HepG2 (cell line): ENCODE measurements at regions not wholly inside any gene's neighbourhood (a gene's known extent, or its start where the extent isn't known, plus 50 kb on each side); places are given as distances from the start of the nearest gene placed in this dataset.
A peak's percentile ranks its signal among the peaks of the same experiment; 100 is the strongest.

Experiments
- ATAC-seq: fragments of 200-7000 bp; cut with Tn5 transposase; 3 replicates; pipeline ENCODE4 v1.9.1; 2020; ENCODE audit warnings: mild to moderate bottlenecking, moderate library complexity
- BruUV-seq: library from RNA; stranded (reverse); fragments of 400-500 nt; replicated peaks from 2 replicates; lab custom pipeline; 2021; lab: Mats Ljungman, UMichigan
- CTCF ChIA-PET: fragments of 300-600 bp; formaldehyde crosslinking; extraction: SDS; loops from one replicate; lab custom pipeline; 2021; ENCODE audit warnings: low total read pairs, inconsistent platforms, low intra/inter-chr PET ratio; lab: Yijun Ruan, JAX
- POLR2A ChIA-PET: fragments of 350-600 bp; sonication (Branson Sonifier 250); formaldehyde crosslinking; loops from one replicate; lab custom pipeline; 2020; ENCODE audit warnings: antibody characterized with exemption, inconsistent platforms; lab: Yijun Ruan, JAX
- DNase-seq: peaks from one replicate; pipeline ENCODE4 v3.0.0-alpha.2; 2015; ENCODE audit warnings: low spot score
- FAIRE-seq: peaks from 3 replicates; lab custom pipeline; 2011; peaks lifted over from hg19 to GRCh38; lab: Jason Lieb, UNC
- H2AFZ ChIP-seq: one replicate; pipeline ENCODE4 v1.6.1; 2011; ENCODE audit warnings: low read length, inconsistent platforms
- H3K27ac ChIP-seq: fragments of 300-600 bp; 3 replicates; pipeline ENCODE4 v1.8.0; 2011; ENCODE audit warnings: mixed run types, mild to moderate bottlenecking, mixed read lengths, low read length, inconsistent platforms; ENCODE audit not compliant: insufficient read depth; ENCODE audit errors: extremely low read length
- H3K27me3 ChIP-seq, 2 experiments: fragments of 200-600 bp in 1 of 2; 2 replicates in 1 of 2; 3 replicates in 1 of 2; pipeline versions ENCODE4 v1.6.0 to v1.8.0; 2011; ENCODE audit warnings: low read length in 2 of 2, mild to moderate bottlenecking in 2 of 2, moderate library complexity in 2 of 2, inconsistent platforms in 1 of 2; ENCODE audit not compliant: insufficient read depth in 2 of 2, control insufficient read depth in 1 of 2
- H3K36me3 ChIP-seq, 2 experiments: fragments of 200-600 bp in 1 of 2; replicated peaks in 1 of 2; 2 replicates in 1 of 2; 3 replicates in 1 of 2; pipeline versions ENCODE4 v1.5.1 to v1.8.0; 2011; ENCODE audit warnings: low read length in 2 of 2, inconsistent platforms in 1 of 2; ENCODE audit not compliant: insufficient read depth in 2 of 2, control insufficient read depth in 1 of 2
- H3K4me1 ChIP-seq: 2 replicates; pipeline ENCODE4 v1.5.1; 2012; ENCODE audit warnings: low read length, inconsistent platforms; ENCODE audit not compliant: insufficient read depth
- H3K4me2 ChIP-seq: 2 replicates; pipeline ENCODE4 v1.6.0; 2011; ENCODE audit warnings: low read depth, low read length, inconsistent platforms
- H3K4me3 ChIP-seq, 3 experiments: fragments of 200-600 bp in 1 of 3; sonication (generic), shearing (Covaris generic) in 1 of 3; replicated peaks in 1 of 3; 2 replicates each; pipeline ENCODE4 v1.5.1; 2011 to 2016; ENCODE audit warnings: low read length in 3 of 3, inconsistent platforms in 2 of 3, low read depth in 2 of 3, mild to moderate bottlenecking in 2 of 3, control low read depth in 1 of 3, mixed read lengths in 1 of 3; ENCODE audit not compliant: insufficient read depth in 1 of 3
- H3K79me2 ChIP-seq: one replicate; pipeline ENCODE4 v1.6.1; 2011; ENCODE audit warnings: low read length, inconsistent platforms; ENCODE audit not compliant: insufficient read depth
- H3K9ac ChIP-seq: 2 replicates; pipeline ENCODE4 v1.6.0; 2011; ENCODE audit warnings: mild to moderate bottlenecking, low read depth, low read length, inconsistent platforms; ENCODE audit not compliant: insufficient read depth
- H3K9me3 ChIP-seq: 2 replicates; pipeline ENCODE4 v1.5.1; 2012; ENCODE audit warnings: mild to moderate bottlenecking, low read length
- H4K20me1 ChIP-seq: 2 replicates; pipeline ENCODE4 v1.6.0; 2011; ENCODE audit warnings: inconsistent platforms, mild to moderate bottlenecking, low read length, moderate library complexity; ENCODE audit not compliant: insufficient read depth
- FOXK2 ChIP-seq: fragments of 450-650 bp; IDR thresholded peaks from 2 replicates; pipeline ENCODE4 v1.6.1; 2016
- HHEX ChIP-seq: IDR thresholded peaks from 2 replicates; pipeline ENCODE4 v1.6.1; 2016; ENCODE audit warnings: control low read depth
- HOXD1 ChIP-seq: sonication (generic); formaldehyde crosslinking; IDR thresholded peaks from 2 replicates; pipeline ENCODE4 v1.5.0; 2020; ENCODE audit warnings: missing genetic modification reagents
- KAT7 ChIP-seq: IDR thresholded peaks from 2 replicates; pipeline ENCODE4 v1.6.1; 2018; ENCODE audit warnings: borderline replicate concordance, missing compliant biosample characterization
- MED8 ChIP-seq: sonication (generic); formaldehyde crosslinking; IDR thresholded peaks from 2 replicates; pipeline ENCODE4 v1.8.1; 2023; ENCODE audit warnings: mild to moderate bottlenecking, missing genetic modification reagents; ENCODE audit not compliant: insufficient replicate concordance
- RFX5 ChIP-seq: IDR thresholded peaks from 2 replicates; pipeline ENCODE4 v1.6.1; 2011; ENCODE audit warnings: low read depth, low read length, improper control_type of control experiment
- THYN1 ChIP-seq: sonication (generic); formaldehyde crosslinking; IDR thresholded peaks from 2 replicates; pipeline ENCODE4 v1.8.1; 2023; ENCODE audit warnings: low read depth, mild to moderate bottlenecking, moderate library complexity, missing genetic modification reagents, borderline replicate concordance
- ZBTB21 ChIP-seq: sonication (generic); formaldehyde crosslinking; IDR thresholded peaks from 2 replicates; pipeline ENCODE4 v1.4.0; 2020; ENCODE audit warnings: missing genetic modification reagents
- ZNF121 ChIP-seq: sonication (generic); formaldehyde crosslinking; IDR thresholded peaks from 2 replicates; pipeline ENCODE4 v1.5.0; 2020; ENCODE audit warnings: mild to moderate bottlenecking, missing genetic modification reagents
- ZNF143 ChIP-seq: sonication (generic); formaldehyde crosslinking; IDR thresholded peaks from 2 replicates; pipeline ENCODE4 v1.4.0; 2020; ENCODE audit warnings: missing genetic modification reagents
- ZNF260 ChIP-seq: sonication (generic); formaldehyde crosslinking; IDR thresholded peaks from 2 replicates; pipeline ENCODE4 v1.4.0; 2020; ENCODE audit warnings: missing genetic modification reagents, low read depth, mild to moderate bottlenecking, borderline replicate concordance
- ZNF335 ChIP-seq: sonication (generic); formaldehyde crosslinking; IDR thresholded peaks from 2 replicates; pipeline ENCODE4 v1.4.0; 2020; ENCODE audit warnings: missing genetic modification reagents
- ZNF460 ChIP-seq: sonication (generic); formaldehyde crosslinking; IDR thresholded peaks from 2 replicates; pipeline ENCODE4 v1.5.1; 2020; ENCODE audit warnings: missing genetic modification reagents, mild to moderate bottlenecking, borderline replicate concordance
- ZNF556 ChIP-seq: sonication (generic); formaldehyde crosslinking; IDR thresholded peaks from 2 replicates; pipeline ENCODE4 v1.4.0; 2020; ENCODE audit warnings: mild to moderate bottlenecking, missing genetic modification reagents, borderline replicate concordance
- ZNF629 ChIP-seq: sonication (generic); formaldehyde crosslinking; conservative IDR thresholded peaks from 2 replicates; pipeline ENCODE4 v1.5.0; 2020; ENCODE audit warnings: missing genetic modification reagents
- ZSCAN12 ChIP-seq: sonication (generic); formaldehyde crosslinking; IDR thresholded peaks from 2 replicates; pipeline ENCODE4 v1.9.0; 2021; ENCODE audit warnings: mild to moderate bottlenecking, missing genetic modification reagents
- WGBS: methylation state at CpG from one replicate; pipeline ENCODE4 v1.1.6; 2017; ENCODE audit warnings: low lambda C conversion rate; 5-methylcytosine and 5-hydroxymethylcytosine counted together
- in situ Hi-C: cut with HindIII; loops from 2 replicates; pipeline ENCODE4 v1.10.0; 2017; ENCODE audit warnings: low pct_unique_long_range_greater_than_20kb; ENCODE audit not compliant: extremely low pct_ligation_motif_present
- intact Hi-C: fragments of 100-400 bp; cut with micrococcal nuclease; formaldehyde crosslinking; loops from one replicate; pipeline ENCODE4 v1.10.0; 2022; ENCODE audit not compliant: unreplicated experiment
- TF ChIP-seq, protein P1 (sequence below): IDR thresholded peaks from 2 replicates; pipeline ENCODE4 v1.6.1; 2016
- TF ChIP-seq, protein P2 (sequence below): sonication (generic); formaldehyde crosslinking; IDR thresholded peaks from 2 replicates; pipeline ENCODE4 v1.5.0; 2020; ENCODE audit warnings: mild to moderate bottlenecking, missing genetic modification reagents, moderate library complexity

DNA sequence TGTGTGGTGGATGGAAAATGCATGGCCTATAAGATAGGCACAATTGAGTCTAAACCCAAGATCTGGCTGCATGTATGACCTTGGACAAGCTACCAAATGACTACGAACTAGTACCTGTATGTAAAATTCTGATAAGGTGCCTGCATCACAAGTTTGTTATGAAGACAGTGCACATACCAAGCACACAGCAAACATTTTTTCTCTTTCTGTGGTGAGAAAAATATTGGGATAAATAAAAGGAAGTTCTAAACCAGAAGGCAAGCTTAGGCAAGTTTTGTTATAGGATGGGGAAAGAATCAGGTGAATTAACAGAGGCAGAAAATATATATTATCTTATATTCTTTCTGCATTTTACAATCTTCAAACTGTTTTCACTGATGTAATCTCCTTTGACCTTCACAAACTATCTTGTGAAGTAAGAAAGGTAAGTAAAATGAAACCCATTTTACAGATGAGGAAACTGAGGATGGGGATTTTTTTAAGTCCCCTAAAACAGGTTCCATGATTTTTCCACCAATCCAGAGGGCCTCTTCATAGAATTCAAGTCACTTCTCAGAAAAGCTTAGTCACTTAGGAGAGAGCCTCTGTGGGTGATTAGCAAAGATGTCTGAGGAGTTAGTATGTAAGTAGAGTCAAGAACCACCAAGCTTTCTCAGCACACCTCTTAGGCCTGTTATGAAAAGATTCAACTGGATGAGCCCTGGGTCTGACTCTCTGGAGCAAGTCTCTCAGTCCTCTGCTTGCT is 132.0 kb upstream of the RAP1B start:
- no peak for FAIRE-seq
- no peaks in the 10 kb centered on the region for H3K4me1 ChIP-seq
- TF ChIP-seq ZNF629 (CRISPR knock-in tag), result peak; percentile 34; the same call in 1 of the 2 replicates
- TF ChIP-seq THYN1 (CRISPR knock-in tag), result no peak
- TF ChIP-seq ZNF143 (CRISPR knock-in tag), result no peak
- no peak for TF ChIP-seq HHEX (CRISPR knock-in tag)
- POLR2A ChIA-PET, result no interaction called here
- no peak overlapping the region for H2AFZ ChIP-seq
- 31% methylated on average over 1 of the region's 1 CpG for WGBS
- H3K27ac ChIP-seq, result no peak overlapping the region
- intact Hi-C loops (no loop called here), in situ Hi-C loops (no loop called here)
- H3K4me3 ChIP-seq, result no peak overlapping the region
- no TSS peak for BruUV-seq
- H3K9ac ChIP-seq, result no peak overlapping the region
- no peaks in the 10 kb centered on the region for H3K79me2 ChIP-seq
- no peak overlapping the region for H3K4me2 ChIP-seq
- CTCF ChIA-PET, result no interaction called here
- no peaks in the 10 kb centered on the region for H3K9me3 ChIP-seq
- H4K20me1 ChIP-seq, result no peaks in the 10 kb centered on the region
- no peak for ATAC-seq
- no peaks in the 10 kb centered on the region for H3K36me3 ChIP-seq
- no peaks in the 10 kb centered on the region; a peak in 1 of 5 replicates for H3K27me3 ChIP-seq
- no peak for DNase-seq

DNA sequence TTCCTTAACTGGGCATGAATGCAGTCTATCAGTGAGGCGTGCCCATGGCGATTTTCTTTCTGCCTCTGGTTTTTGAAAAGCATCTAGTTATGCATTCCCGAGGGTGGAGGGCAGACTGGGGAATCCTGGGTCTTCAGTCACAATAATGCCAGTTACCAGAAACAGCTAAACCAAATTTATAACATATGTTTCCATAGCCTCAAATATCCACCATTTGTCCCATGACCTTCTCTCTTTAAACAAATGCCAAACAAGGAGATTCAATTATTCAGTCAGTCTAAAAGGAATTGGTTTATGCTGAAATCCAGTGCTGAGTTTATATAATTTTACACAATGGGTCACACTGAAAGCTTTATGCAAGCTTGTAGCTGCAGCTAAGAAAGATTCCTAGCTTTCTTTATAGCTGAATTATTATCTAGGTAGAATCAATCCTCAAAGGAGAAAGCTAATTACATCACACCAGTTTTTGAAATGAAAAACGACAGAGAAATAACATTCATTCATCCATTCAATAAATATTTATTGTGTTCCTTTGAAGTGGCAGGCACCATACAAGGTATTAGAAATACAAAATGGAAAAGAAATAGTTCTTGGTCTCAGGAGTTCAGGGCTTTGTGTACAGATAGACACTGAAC is 131.3 kb upstream of the RAP1B start:
- no peaks in the 10 kb centered on the region for H3K9me3 ChIP-seq
- TF ChIP-seq, protein P1, sequence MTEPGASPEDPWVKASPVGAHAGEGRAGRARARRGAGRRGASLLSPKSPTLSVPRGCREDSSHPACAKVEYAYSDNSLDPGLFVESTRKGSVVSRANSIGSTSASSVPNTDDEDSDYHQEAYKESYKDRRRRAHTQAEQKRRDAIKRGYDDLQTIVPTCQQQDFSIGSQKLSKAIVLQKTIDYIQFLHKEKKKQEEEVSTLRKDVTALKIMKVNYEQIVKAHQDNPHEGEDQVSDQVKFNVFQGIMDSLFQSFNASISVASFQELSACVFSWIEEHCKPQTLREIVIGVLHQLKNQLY (CRISPR knock-in tag), result no peak
- TF ChIP-seq FOXK2 (no peak), ZNF260 (no peak), RFX5 (no peak), ZNF121 (CRISPR knock-in tag) (no peak), ZBTB21 (CRISPR knock-in tag) (no peak), ZNF335 (no peak), MED8 (CRISPR knock-in tag) (no peak), HOXD1 (CRISPR knock-in tag) (no peak), KAT7 (CRISPR knock-in tag) (no peak), ZNF556 (CRISPR knock-in tag) (no peak), ZNF460 (no peak), ZSCAN12 (CRISPR knock-in tag) (no peak)
- TF ChIP-seq, protein P2, sequence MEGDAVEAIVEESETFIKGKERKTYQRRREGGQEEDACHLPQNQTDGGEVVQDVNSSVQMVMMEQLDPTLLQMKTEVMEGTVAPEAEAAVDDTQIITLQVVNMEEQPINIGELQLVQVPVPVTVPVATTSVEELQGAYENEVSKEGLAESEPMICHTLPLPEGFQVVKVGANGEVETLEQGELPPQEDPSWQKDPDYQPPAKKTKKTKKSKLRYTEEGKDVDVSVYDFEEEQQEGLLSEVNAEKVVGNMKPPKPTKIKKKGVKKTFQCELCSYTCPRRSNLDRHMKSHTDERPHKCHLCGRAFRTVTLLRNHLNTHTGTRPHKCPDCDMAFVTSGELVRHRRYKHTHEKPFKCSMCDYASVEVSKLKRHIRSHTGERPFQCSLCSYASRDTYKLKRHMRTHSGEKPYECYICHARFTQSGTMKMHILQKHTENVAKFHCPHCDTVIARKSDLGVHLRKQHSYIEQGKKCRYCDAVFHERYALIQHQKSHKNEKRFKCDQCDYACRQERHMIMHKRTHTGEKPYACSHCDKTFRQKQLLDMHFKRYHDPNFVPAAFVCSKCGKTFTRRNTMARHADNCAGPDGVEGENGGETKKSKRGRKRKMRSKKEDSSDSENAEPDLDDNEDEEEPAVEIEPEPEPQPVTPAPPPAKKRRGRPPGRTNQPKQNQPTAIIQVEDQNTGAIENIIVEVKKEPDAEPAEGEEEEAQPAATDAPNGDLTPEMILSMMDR (CRISPR knock-in tag), result no peak

More for the DNA sequence above, 131.3 kb upstream of the RAP1B start:
- FAIRE-seq, result no peak
- H2AFZ ChIP-seq, result no peak overlapping the region
- no peaks in the 10 kb centered on the region for H3K36me3 ChIP-seq
- ChIA-PET POLR2A (no interaction called here), CTCF (no interaction called here)
- no peaks in the 10 kb centered on the region for H3K79me2 ChIP-seq
- ATAC-seq, result no peak
- intact Hi-C loops (no loop called here), in situ Hi-C loops (no loop called here)
- H3K9ac ChIP-seq, result no peak overlapping the region
- BruUV-seq, result no TSS peak
- no peak for DNase-seq
- H3K4me3 ChIP-seq, result no peak overlapping the region
- no peak overlapping the region for H3K4me2 ChIP-seq
- no peaks in the 10 kb centered on the region; a peak in 1 of 5 replicates for H3K27me3 ChIP-seq
- H3K27ac ChIP-seq, result no peak overlapping the region
- whole genome bisulfite sequencing, result 10% methylated on average over 4 of the region's 4 CpGs
- no peaks in the 10 kb centered on the region for H4K20me1 ChIP-seq
- no peaks in the 10 kb centered on the region for H3K4me1 ChIP-seq
